ENCODE measurements at regions not wholly inside any gene's neighbourhood (a gene's known extent, or its start where the extent isn't known, plus 50 kb on each side); places are given as distances from the start of the nearest gene placed in this dataset.

DNA sequence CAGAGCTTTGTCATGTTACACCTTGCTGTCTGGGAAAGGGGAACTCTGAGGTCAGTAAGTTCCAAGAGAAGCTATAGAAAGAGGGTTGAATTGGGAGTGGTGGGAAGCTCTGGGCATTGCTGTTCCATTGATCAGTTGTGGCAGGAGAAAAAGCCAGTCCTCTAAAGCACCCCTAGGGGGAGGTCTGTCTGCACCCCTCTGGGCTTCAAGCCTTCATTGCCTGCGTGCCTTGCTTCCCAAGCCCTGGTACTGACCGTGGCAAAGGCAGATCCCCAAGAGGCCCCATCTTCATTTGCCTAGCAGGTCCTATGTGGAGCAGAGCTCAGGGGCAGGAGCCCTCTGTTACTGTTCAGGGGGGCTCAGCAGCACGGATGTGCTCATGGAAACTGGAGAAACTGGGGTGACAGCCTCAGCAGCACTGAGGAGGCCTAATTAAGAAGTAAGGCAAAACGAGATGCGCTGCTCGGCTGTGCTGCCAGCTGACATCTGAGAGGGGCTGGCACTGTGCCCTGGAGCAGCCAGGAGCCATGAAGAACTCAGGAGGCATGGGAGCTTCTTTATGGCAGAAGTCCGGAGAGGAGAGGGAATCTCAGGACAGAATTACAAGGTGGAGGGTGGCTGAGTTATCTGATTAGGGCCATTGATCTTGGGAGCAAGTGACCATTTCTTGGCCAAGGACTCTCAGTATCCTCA lies 270.9 kb downstream of the RPLP1 start:
- TF ChIP-seq CBFB (CRISPR knock-in tag; IDR thresholded peaks at IDR 0.05; ENCODE audit: low read depth) (no peak), JUN (CRISPR knock-in tag; IDR thresholded peaks at IDR 0.05) (no peak), ZNF317 (CRISPR knock-in tag; IDR thresholded peaks at IDR 0.05; ENCODE audit: borderline replicate concordance, low read depth) (no peak), CREM (CRISPR knock-in tag; IDR thresholded peaks at IDR 0.05) (no peak), NR3C1 (CRISPR knock-in tag; conservative IDR thresholded peaks at IDR 0.05; ENCODE audit: low read depth) (no peak), ZNF263 (CRISPR knock-in tag; IDR thresholded peaks at IDR 0.05; ENCODE audit: low read depth) (no peak), MYBL2 (CRISPR knock-in tag; IDR thresholded peaks at IDR 0.05) (no peak)
- TF ChIP-seq, protein P1, sequence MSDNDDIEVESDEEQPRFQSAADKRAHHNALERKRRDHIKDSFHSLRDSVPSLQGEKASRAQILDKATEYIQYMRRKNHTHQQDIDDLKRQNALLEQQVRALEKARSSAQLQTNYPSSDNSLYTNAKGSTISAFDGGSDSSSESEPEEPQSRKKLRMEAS (CRISPR knock-in tag; IDR thresholded peaks at IDR 0.05) = no peak
- CTCF ChIA-PET = interaction anchor here (0.7 to 2.2 kb wide), 18 partner anchors 8 to 261 kb away, joined by 3 to 11 read pairs (median 3); no protein-coding TSS in a partner anchor
- Mint-ChIP-seq H3K4me1 (peaks cover 35% of the 10 kb centered on the region), H3K36me3 (no peaks in the 10 kb centered on the region), H3K4me3 (no peak overlapping the region), H3K9me3 (peaks cover 5% of the 10 kb centered on the region), H3K27me3 (ENCODE audit: low read depth) (peaks cover 10% of the 10 kb centered on the region), H3K27ac (no peak overlapping the region)
- ATAC-seq = peak; percentile 74
- POLR2A ChIA-PET = no interaction called here
- peak; percentile 28 for DNase-seq (ENCODE audit: low spot score)

DNA sequence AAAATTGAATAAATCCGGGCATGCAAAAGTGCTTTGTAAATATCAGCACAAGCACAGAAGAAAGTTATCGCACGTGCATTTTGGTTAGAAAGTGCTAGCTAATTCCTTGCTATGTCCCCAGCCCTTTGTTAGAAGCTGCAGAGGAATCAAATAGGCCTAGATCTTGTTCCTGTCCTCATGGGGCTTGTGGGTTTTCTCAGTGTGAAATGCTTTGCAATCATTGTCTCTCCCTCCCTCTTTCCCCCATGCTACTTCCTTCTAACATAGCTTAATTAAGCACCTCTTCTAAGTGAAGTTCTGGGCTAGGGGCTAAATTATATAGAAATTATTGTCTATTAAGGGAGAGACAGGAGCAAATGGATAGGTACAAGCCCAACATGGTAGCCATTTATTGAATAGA lies 271.7 kb downstream of the RPLP1 start:
- ChIA-PET POLR2A (no interaction called here), CTCF (interaction anchor here (1.1 to 2.2 kb wide), 4 partner anchors 120 to 262 kb away, joined by 4 to 8 read pairs (median 5); no protein-coding TSS in a partner anchor)
- ATAC-seq (no peak), DNase-seq (ENCODE audit: low spot score) (no peak)
- Mint-ChIP-seq H3K4me3 (no peak overlapping the region), H3K36me3 (no peaks in the 10 kb centered on the region), H3K4me1 (peaks cover 35% of the 10 kb centered on the region), H3K9me3 (peaks cover 10% of the 10 kb centered on the region), H3K27me3 (ENCODE audit: low read depth) (peaks cover 10% of the 10 kb centered on the region), H3K27ac (no peak overlapping the region)
- TF ChIP-seq, protein P2, sequence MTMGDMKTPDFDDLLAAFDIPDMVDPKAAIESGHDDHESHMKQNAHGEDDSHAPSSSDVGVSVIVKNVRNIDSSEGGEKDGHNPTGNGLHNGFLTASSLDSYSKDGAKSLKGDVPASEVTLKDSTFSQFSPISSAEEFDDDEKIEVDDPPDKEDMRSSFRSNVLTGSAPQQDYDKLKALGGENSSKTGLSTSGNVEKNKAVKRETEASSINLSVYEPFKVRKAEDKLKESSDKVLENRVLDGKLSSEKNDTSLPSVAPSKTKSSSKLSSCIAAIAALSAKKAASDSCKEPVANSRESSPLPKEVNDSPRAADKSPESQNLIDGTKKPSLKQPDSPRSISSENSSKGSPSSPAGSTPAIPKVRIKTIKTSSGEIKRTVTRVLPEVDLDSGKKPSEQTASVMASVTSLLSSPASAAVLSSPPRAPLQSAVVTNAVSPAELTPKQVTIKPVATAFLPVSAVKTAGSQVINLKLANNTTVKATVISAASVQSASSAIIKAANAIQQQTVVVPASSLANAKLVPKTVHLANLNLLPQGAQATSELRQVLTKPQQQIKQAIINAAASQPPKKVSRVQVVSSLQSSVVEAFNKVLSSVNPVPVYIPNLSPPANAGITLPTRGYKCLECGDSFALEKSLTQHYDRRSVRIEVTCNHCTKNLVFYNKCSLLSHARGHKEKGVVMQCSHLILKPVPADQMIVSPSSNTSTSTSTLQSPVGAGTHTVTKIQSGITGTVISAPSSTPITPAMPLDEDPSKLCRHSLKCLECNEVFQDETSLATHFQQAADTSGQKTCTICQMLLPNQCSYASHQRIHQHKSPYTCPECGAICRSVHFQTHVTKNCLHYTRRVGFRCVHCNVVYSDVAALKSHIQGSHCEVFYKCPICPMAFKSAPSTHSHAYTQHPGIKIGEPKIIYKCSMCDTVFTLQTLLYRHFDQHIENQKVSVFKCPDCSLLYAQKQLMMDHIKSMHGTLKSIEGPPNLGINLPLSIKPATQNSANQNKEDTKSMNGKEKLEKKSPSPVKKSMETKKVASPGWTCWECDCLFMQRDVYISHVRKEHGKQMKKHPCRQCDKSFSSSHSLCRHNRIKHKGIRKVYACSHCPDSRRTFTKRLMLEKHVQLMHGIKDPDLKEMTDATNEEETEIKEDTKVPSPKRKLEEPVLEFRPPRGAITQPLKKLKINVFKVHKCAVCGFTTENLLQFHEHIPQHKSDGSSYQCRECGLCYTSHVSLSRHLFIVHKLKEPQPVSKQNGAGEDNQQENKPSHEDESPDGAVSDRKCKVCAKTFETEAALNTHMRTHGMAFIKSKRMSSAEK (CRISPR knock-in tag; IDR thresholded peaks at IDR 0.05; ENCODE audit: borderline replicate concordance) = no peak
- TF ChIP-seq, protein P3, sequence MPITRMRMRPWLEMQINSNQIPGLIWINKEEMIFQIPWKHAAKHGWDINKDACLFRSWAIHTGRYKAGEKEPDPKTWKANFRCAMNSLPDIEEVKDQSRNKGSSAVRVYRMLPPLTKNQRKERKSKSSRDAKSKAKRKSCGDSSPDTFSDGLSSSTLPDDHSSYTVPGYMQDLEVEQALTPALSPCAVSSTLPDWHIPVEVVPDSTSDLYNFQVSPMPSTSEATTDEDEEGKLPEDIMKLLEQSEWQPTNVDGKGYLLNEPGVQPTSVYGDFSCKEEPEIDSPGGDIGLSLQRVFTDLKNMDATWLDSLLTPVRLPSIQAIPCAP (CRISPR knock-in tag; IDR thresholded peaks at IDR 0.05) = no peak
- TF ChIP-seq SMAD4 (CRISPR knock-in tag; IDR thresholded peaks at IDR 0.05) (no peak), MXD4 (CRISPR knock-in tag; IDR thresholded peaks at IDR 0.05; ENCODE audit: borderline replicate concordance) (no peak), HMGA2 (CRISPR knock-in tag; IDR thresholded peaks at IDR 0.05) (no peak), TEAD1 (CRISPR knock-in tag; IDR thresholded peaks at IDR 0.05) (no peak), FOXJ3 (CRISPR knock-in tag; IDR thresholded peaks at IDR 0.05; ENCODE audit: borderline replicate concordance) (no peak)
- TF ChIP-seq, protein P4, sequence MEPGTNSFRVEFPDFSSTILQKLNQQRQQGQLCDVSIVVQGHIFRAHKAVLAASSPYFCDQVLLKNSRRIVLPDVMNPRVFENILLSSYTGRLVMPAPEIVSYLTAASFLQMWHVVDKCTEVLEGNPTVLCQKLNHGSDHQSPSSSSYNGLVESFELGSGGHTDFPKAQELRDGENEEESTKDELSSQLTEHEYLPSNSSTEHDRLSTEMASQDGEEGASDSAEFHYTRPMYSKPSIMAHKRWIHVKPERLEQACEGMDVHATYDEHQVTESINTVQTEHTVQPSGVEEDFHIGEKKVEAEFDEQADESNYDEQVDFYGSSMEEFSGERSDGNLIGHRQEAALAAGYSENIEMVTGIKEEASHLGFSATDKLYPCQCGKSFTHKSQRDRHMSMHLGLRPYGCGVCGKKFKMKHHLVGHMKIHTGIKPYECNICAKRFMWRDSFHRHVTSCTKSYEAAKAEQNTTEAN (CRISPR knock-in tag; IDR thresholded peaks at IDR 0.05) = no peak

Measured in WTC11 (cell line).